Neuronal stem cell (in vitro differentiated cells): ENCODE measurements at regions not wholly inside any gene's neighbourhood (a gene's known extent, or its start where the extent isn't known, plus 50 kb on each side); places are given as distances from the start of the nearest gene placed in this dataset.

ENCODE experiments used
- DNase-seq: peaks from one replicate; pipeline ENCODE4 v3.0.0-alpha.2; 2013; ENCODE audit warnings: low spot score
- H2AFZ ChIP-seq: one replicate; pipeline ENCODE4 v1.6.1; 2013; ENCODE audit warnings: mild to moderate bottlenecking, low read length, inconsistent platforms
- H2AK5ac ChIP-seq: 2 replicates; pipeline ENCODE4 v1.6.1; 2013; ENCODE audit warnings: low read depth, mild to moderate bottlenecking, inconsistent platforms, low read length, moderate library complexity, mixed read lengths
- H2BK120ac ChIP-seq: 2 replicates; pipeline ENCODE4 v1.6.1; 2013; ENCODE audit warnings: low read depth, mild to moderate bottlenecking, inconsistent platforms, low read length, moderate library complexity, mixed read lengths
- H2BK12ac ChIP-seq: one replicate; pipeline ENCODE4 v1.6.1; 2013; ENCODE audit warnings: low read length, inconsistent platforms
- H2BK15ac ChIP-seq: 2 replicates; pipeline ENCODE4 v1.6.1; 2013; ENCODE audit warnings: mild to moderate bottlenecking, low read length, inconsistent platforms, mixed read lengths
- H2BK5ac ChIP-seq: one replicate; pipeline ENCODE4 v1.6.1; 2013; ENCODE audit warnings: inconsistent platforms, mild to moderate bottlenecking, low read length, moderate library complexity
- H3K14ac ChIP-seq: one replicate; pipeline ENCODE4 v1.6.1; 2013; ENCODE audit warnings: low read length, inconsistent platforms
- H3K18ac ChIP-seq: 2 replicates; pipeline ENCODE4 v1.6.1; 2013; ENCODE audit warnings: low read length, inconsistent platforms
- H3K23ac ChIP-seq: 2 replicates; pipeline ENCODE4 v1.6.1; 2013; ENCODE audit warnings: low read depth, mild to moderate bottlenecking, mixed read lengths, low read length, inconsistent platforms; ENCODE audit not compliant: poor library complexity
- H3K27ac ChIP-seq: replicated peaks from 3 replicates; pipeline ENCODE4 v1.5.1; 2013; ENCODE audit warnings: low read length, inconsistent platforms
- H3K27me3 ChIP-seq, 3 experiments: 2 replicates each; pipeline ENCODE4 v1.6.1; 2013; ENCODE audit warnings: low read length in 3 of 3, mild to moderate bottlenecking in 2 of 3, inconsistent platforms in 1 of 3, low read depth in 1 of 3, mixed read lengths in 1 of 3, moderate library complexity in 1 of 3; ENCODE audit not compliant: control insufficient read depth in 3 of 3, insufficient read depth in 3 of 3
- H3K36me3 ChIP-seq, 2 donors: replicated peaks in 1 of 2; 2 replicates each; pipeline ENCODE4 v1.6.1; 2013; ENCODE audit warnings: low read length in 2 of 2; ENCODE audit not compliant: control insufficient read depth in 2 of 2, insufficient read depth in 2 of 2
- H3K4ac ChIP-seq: 2 replicates; pipeline ENCODE4 v1.6.1; 2013; ENCODE audit warnings: inconsistent platforms, mild to moderate bottlenecking, low read length, moderate library complexity
- H3K4me1 ChIP-seq, 2 donors: 1 replicate in 1 of 2; 2 replicates in 1 of 2; pipeline ENCODE4 v1.6.1; 2013; ENCODE audit warnings: low read length in 2 of 2, low read depth in 1 of 2; ENCODE audit not compliant: control insufficient read depth in 2 of 2, insufficient read depth in 1 of 2
- H3K4me2 ChIP-seq: one replicate; pipeline ENCODE4 v1.6.1; 2013; ENCODE audit warnings: mild to moderate bottlenecking, low read length, inconsistent platforms; ENCODE audit not compliant: insufficient read depth, poor library complexity, severe bottlenecking
- H3K4me3 ChIP-seq, 2 donors: 2 replicates each; pipeline ENCODE4 v1.5.1; 2013; ENCODE audit warnings: low read length in 2 of 2, mild to moderate bottlenecking in 2 of 2, inconsistent platforms in 1 of 2, moderate library complexity in 1 of 2
- H3K79me1 ChIP-seq: one replicate; pipeline ENCODE4 v1.6.1; 2013; ENCODE audit warnings: low read depth, mild to moderate bottlenecking, inconsistent platforms, low read length, moderate library complexity
- H3K9ac ChIP-seq: one replicate; pipeline ENCODE4 v1.6.1; 2013; ENCODE audit warnings: mild to moderate bottlenecking, low read depth, low read length, inconsistent platforms; ENCODE audit not compliant: poor library complexity
- H3K9me3 ChIP-seq, 2 donors: replicated peaks in 1 of 2; 2 replicates each; pipeline versions ENCODE3 to v1.6.1; 2013; ENCODE audit warnings: low read length in 2 of 2, mild to moderate bottlenecking in 2 of 2, inconsistent platforms in 1 of 2, low read depth in 1 of 2, mixed read lengths in 1 of 2, moderate library complexity in 1 of 2; ENCODE audit not compliant: control insufficient read depth in 2 of 2, insufficient read depth in 1 of 2
- H4K8ac ChIP-seq: one replicate; pipeline ENCODE4 v1.6.1; 2013; ENCODE audit warnings: low read depth, mild to moderate bottlenecking, inconsistent platforms, low read length, moderate library complexity
- H4K91ac ChIP-seq: one replicate; pipeline ENCODE4 v1.6.1; 2013; ENCODE audit warnings: low read length, low read depth, mild to moderate bottlenecking, inconsistent platforms; ENCODE audit not compliant: poor library complexity
- WGBS, 2 donors: extraction: QIAGEN DNeasy Blood & Tissue Kit; methylation state at CpG; one replicate each; pipeline ENCODE4 v1.1.7; 2013; ENCODE audit warnings: missing lambda C conversion rate in 2 of 2, mixed read lengths in 1 of 2; ENCODE audit not compliant: insufficient read length in 2 of 2, insufficient replicate concordance in 1 of 2; ENCODE audit errors: extremely low coverage in 2 of 2; 5-methylcytosine and 5-hydroxymethylcytosine counted together

DNA sequence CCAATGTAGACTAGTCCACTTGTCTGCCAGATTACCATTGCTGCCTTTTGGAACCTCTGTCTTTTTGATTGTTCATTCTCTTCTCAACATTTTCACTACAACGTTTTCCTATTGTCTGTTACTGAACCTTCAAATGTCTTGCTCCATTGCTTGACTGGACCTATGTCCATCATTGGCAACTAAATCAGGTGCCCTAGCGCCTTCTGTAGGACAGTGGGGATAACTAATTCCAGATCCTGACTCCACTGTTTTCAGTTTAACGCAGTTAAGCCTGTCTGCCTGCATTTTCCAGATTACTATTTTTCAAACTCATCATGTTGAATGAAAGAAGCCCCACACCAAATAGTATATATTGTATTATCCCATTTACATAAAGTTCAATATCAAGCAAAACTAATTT lies 433.6 kb downstream of the RNF144B start:
- Histone ChIP-seq H3K27ac (no peak overlapping the region), H3K23ac (no peak overlapping the region), H3K4me1 (no peaks in the 10 kb centered on the region), H4K91ac (no peak overlapping the region), H2BK120ac (no peak overlapping the region), H2BK12ac (no peak overlapping the region), H3K79me1 (no peaks in the 10 kb centered on the region), H3K27me3 (no peaks in the 10 kb centered on the region), H3K14ac (no peak overlapping the region), H3K36me3 (no peaks in the 10 kb centered on the region), H2AK5ac (no peak overlapping the region), H3K9ac (no peak overlapping the region), H3K4ac (no peak overlapping the region), H3K4me3 (no peak overlapping the region), H3K9me3 (peaks cover 3 to 13% of the 10 kb centered on the region in 2 donors), H3K18ac (no peak overlapping the region), H2AFZ (no peak overlapping the region), H4K8ac (no peak overlapping the region), H2BK5ac (no peak overlapping the region), H2BK15ac (no peak overlapping the region), H3K4me2 (no peak overlapping the region)
- no CpG with 5 or more reads among the region's 3 CpGs for WGBS, 2 donors
- no peak for DNase-seq

DNA sequence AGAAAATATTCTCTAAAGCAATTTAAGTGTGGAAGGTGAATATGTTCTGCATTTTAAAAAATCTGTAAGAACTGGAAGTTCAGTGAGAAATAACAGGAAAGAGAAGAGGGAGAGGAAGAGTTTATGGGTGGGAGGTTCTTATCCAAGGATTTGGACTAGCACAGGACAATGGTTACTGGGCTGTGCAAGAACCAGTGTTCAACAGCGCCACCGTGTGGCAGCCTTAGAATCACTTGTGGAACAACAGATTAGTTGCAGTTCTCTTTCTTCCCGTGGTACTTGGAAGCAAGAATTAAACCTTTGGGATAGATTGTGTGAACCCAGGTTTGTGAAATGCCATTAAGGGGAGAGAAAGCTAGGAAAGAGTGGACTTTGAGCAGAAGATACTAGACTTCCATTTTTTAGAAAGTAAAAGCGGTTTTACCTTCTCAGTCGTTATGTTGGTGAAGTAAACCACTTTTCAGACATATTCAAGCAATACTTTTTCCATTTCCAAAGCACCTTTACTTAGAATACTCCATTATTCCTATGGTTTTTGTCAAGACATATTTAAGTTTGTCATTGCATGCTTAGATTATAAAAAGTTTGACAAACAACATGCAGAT lies 436.7 kb downstream of the RNF144B start:
- no peaks in the 10 kb centered on the region for H3K36me3 ChIP-seq
- H3K27me3 ChIP-seq, result no peaks in the 10 kb centered on the region
- H3K9ac ChIP-seq, result no peak overlapping the region
- no peak overlapping the region for H3K4ac ChIP-seq
- no peak overlapping the region for H3K27ac ChIP-seq
- no peak overlapping the region for H2BK5ac ChIP-seq
- no peak overlapping the region for H3K18ac ChIP-seq
- H2AFZ ChIP-seq, result no peak overlapping the region
- H3K9me3 ChIP-seq, result peaks cover 3 to 13% of the 10 kb centered on the region in 2 donors
- H3K4me3 ChIP-seq, result no peak overlapping the region
- no CpG with 5 or more reads among the region's 5 CpGs for WGBS, 2 donors
- no peak overlapping the region for H3K14ac ChIP-seq
- H4K91ac ChIP-seq, result no peak overlapping the region
- no peaks in the 10 kb centered on the region for H3K79me1 ChIP-seq
- H2BK15ac ChIP-seq, result no peak overlapping the region
- no peak overlapping the region for H2AK5ac ChIP-seq
- no peak for DNase-seq
- no peaks in the 10 kb centered on the region for H3K4me1 ChIP-seq
- no peak overlapping the region for H2BK12ac ChIP-seq
- no peak overlapping the region for H4K8ac ChIP-seq
- no peak overlapping the region for H3K23ac ChIP-seq
- no peak overlapping the region for H2BK120ac ChIP-seq
- H3K4me2 ChIP-seq, result no peak overlapping the region

DNA sequence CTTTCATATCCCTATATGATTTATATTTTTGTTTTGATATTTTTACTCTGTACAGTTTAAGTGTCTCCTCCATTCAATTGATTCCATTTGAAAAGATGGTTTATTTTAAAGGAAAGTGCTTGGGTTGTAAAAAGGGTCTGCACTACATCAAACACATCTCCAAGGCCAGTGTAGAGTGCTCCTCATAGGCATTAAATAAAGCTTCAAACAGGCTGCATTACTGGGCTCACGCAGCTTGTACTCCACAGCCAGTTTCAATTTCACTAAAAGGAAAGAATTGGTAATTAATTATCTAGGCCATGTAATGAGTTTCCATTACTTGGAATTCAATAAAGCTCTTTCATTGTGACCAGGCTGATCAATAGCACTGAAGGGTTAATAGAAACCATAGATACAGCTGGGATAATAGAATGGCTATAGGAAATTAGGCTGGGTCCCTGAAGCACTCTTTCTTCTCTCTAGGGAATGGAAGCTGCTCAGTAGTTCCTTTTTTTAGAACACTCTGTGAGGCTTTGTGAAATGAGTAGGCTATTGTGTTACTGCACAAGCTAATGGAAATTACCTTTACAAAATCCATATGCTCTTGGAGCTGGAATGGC lies 442.2 kb downstream of the RNF144B start:
- Histone ChIP-seq H3K4me1 (no peaks in the 10 kb centered on the region), H2BK15ac (no peak overlapping the region), H3K23ac (no peak overlapping the region), H2BK120ac (no peak overlapping the region), H2BK12ac (no peak overlapping the region), H3K9ac (no peak overlapping the region), H4K8ac (no peak overlapping the region), H3K79me1 (no peaks in the 10 kb centered on the region), H3K4me3 (no peak overlapping the region), H2BK5ac (no peak overlapping the region), H3K27me3 (no peaks in the 10 kb centered on the region), H3K18ac (no peak overlapping the region), H4K91ac (no peak overlapping the region), H2AK5ac (no peak overlapping the region), H3K4ac (no peak overlapping the region), H3K14ac (no peak overlapping the region), H2AFZ (no peak overlapping the region), H3K27ac (no peak overlapping the region), H3K4me2 (no peak overlapping the region), H3K9me3 (peaks cover 0 to 2% of the 10 kb centered on the region in 2 donors), H3K36me3 (no peaks in the 10 kb centered on the region)
- whole genome bisulfite sequencing, 2 donors, result no CpG with 5 or more reads among the region's 1 CpG
- DNase-seq, result no peak

DNA sequence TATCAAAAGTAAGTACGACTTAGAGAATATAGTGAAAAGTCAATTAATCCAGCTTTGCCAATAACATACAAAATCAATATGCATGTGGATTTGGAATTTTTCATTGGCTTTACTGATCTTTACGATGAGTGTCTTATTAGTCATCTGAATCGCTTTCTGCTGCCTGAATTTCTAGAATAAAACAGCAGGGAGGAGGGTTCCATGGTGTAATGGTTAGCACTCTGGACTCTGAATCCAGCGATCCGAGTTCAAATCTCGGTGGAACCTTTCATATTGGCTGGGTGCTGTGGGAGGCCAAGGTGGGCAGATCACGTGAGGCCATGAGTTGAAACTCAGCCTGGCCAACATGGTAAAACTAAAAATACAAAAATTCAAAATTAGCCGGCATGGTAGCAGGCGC lies 448.8 kb downstream of the RNF144B start:
- H3K4me2 ChIP-seq, result no peak overlapping the region
- no peaks in the 10 kb centered on the region for H3K36me3 ChIP-seq
- DNase-seq, result no peak
- H2BK120ac ChIP-seq, result no peak overlapping the region
- H4K91ac ChIP-seq, result no peak overlapping the region
- no peak overlapping the region for H3K4ac ChIP-seq
- H3K9ac ChIP-seq, result no peak overlapping the region
- no peak overlapping the region for H3K14ac ChIP-seq
- no peak overlapping the region for H2AK5ac ChIP-seq
- H3K27me3 ChIP-seq, result no peaks in the 10 kb centered on the region
- no peak overlapping the region for H3K18ac ChIP-seq
- H3K4me1 ChIP-seq, result no peaks in the 10 kb centered on the region
- no CpG with 5 or more reads among the region's 9 CpGs for WGBS, 2 donors
- no peak overlapping the region for H2BK12ac ChIP-seq
- H2BK5ac ChIP-seq, result no peak overlapping the region
- H3K9me3 ChIP-seq, result no peaks in the 10 kb centered on the region
- H3K79me1 ChIP-seq, result no peaks in the 10 kb centered on the region
- H2AFZ ChIP-seq, result no peak overlapping the region
- no peak overlapping the region for H3K4me3 ChIP-seq
- H4K8ac ChIP-seq, result no peak overlapping the region
- no peak overlapping the region for H2BK15ac ChIP-seq
- H3K23ac ChIP-seq, result no peak overlapping the region
- H3K27ac ChIP-seq, result no peak overlapping the region
